IPS DF 6.9 (cell line): ENCODE measurements at regions not wholly inside any gene's neighbourhood (a gene's known extent, or its start where the extent isn't known, plus 50 kb on each side); places are given as distances from the start of the nearest gene placed in this dataset.
"Not testable (repeated sequence)": the region's sequence is repeated elsewhere in the genome, so short reads cannot be mapped to it uniquely, and the experiment has no call there.

Experiments used
- DNase-seq: peaks from one replicate; pipeline ENCODE4 v3.0.0-alpha.2; 2013; ENCODE audit warnings: low read depth, low spot score
- H3K27ac ChIP-seq: one replicate; pipeline ENCODE4 v1.5.1; 2013; ENCODE audit warnings: low read length, control low read depth
- H3K27me3 ChIP-seq: 2 replicates; pipeline ENCODE4 v1.6.1; 2013; ENCODE audit warnings: mild to moderate bottlenecking, low read length; ENCODE audit not compliant: control insufficient read depth, insufficient read depth
- H3K36me3 ChIP-seq: 2 replicates; pipeline ENCODE4 v1.6.1; 2013; ENCODE audit warnings: low read length; ENCODE audit not compliant: control insufficient read depth, insufficient read depth
- H3K4me1 ChIP-seq: 2 replicates; pipeline ENCODE4 v1.6.1; 2013; ENCODE audit warnings: low read length; ENCODE audit not compliant: control insufficient read depth, insufficient read depth
- H3K4me3 ChIP-seq: 2 replicates; pipeline ENCODE4 v1.5.1; 2013; ENCODE audit warnings: mild to moderate bottlenecking, low read length
- H3K9me3 ChIP-seq: 2 replicates; pipeline ENCODE4 v1.6.1; 2013; ENCODE audit warnings: low read length, inconsistent platforms; ENCODE audit not compliant: control insufficient read depth, insufficient read depth
- whole genome bisulfite sequencing: extraction: QIAGEN DNeasy Blood & Tissue Kit; methylation state at CpG from one replicate; pipeline ENCODE4 v1.1.7; 2013; ENCODE audit warnings: mixed read lengths, missing lambda C conversion rate; ENCODE audit not compliant: insufficient read length, insufficient coverage; 5-methylcytosine and 5-hydroxymethylcytosine counted together

DNA sequence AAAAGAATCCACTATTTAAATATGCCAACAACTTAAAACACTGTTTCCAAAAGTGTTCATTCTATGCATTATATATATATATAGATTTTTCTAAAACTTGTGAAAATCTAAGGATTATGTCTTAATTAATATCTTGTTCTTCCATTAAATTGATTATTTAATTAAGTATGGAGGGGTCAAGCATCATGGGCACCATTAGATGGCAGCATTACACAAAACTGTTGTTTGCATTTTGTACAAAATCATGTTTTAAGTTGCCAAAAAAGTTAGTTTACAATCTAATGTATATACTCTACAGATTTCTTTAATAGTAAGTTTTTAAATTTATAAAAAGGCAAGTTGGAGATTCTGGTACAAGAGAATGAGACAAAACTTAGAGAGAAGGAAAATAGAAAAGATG, 213.2 kb upstream of the EDNRB start:
- H3K36me3 ChIP-seq = no peaks in the 10 kb centered on the region
- no peaks in the 10 kb centered on the region for H3K9me3 ChIP-seq
- no peak for DNase-seq
- no peak overlapping the region for H3K4me3 ChIP-seq
- no peak overlapping the region for H3K27ac ChIP-seq
- H3K27me3 ChIP-seq = no peaks in the 10 kb centered on the region
- H3K4me1 ChIP-seq = no peaks in the 10 kb centered on the region

DNA sequence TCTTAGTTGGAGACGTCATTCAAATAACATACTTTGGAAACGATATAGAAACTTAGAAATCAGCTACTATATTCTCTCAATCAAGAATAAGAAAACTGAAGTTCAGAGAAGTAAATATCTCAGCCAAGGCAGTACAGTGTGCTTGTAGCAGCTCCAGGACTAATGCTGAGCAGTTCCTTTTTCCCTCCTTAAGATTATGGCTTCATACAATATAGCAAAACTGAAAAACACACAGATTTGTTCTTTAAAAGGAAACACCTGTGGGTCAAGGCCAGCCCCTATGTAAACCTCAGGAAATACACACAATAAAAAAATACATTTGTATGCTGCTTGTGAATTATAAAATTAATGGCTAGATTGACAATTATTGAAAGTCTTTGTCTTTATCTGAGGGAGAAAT, 212.7 kb upstream of the EDNRB start:
- H3K4me1 ChIP-seq = no peaks in the 10 kb centered on the region
- no peaks in the 10 kb centered on the region for H3K36me3 ChIP-seq
- H3K4me3 ChIP-seq = no peak overlapping the region
- H3K27me3 ChIP-seq = no peaks in the 10 kb centered on the region
- WGBS = no CpG with 5 or more reads among the region's 2 CpGs
- no peak overlapping the region for H3K27ac ChIP-seq
- no peak for DNase-seq
- H3K9me3 ChIP-seq = no peaks in the 10 kb centered on the region

GRCh38 chr13:78129823-78130222, 211.2 kb upstream of the EDNRB start:
- no peak overlapping the region for H3K4me3 ChIP-seq
- H3K27me3 ChIP-seq = no peaks in the 10 kb centered on the region
- H3K27ac ChIP-seq = no peak overlapping the region
- H3K4me1 ChIP-seq = no peaks in the 10 kb centered on the region
- H3K9me3 ChIP-seq = no peaks in the 10 kb centered on the region
- DNase-seq = no peak
- no peaks in the 10 kb centered on the region for H3K36me3 ChIP-seq
- no CpG with 5 or more reads among the region's 2 CpGs for WGBS

GRCh38 chr13:78129359-78129758, 210.7 kb upstream of the EDNRB start:
- DNase-seq = no peak
- Histone ChIP-seq H3K36me3 (no peaks in the 10 kb centered on the region), H3K4me3 (no peak overlapping the region), H3K4me1 (no peaks in the 10 kb centered on the region), H3K27me3 (no peaks in the 10 kb centered on the region), H3K9me3 (no peaks in the 10 kb centered on the region), H3K27ac (no peak overlapping the region)

- no peak overlapping the region for H3K4me3 ChIP-seq
- H3K36me3 ChIP-seq = no peaks in the 10 kb centered on the region
- no peaks in the 10 kb centered on the region for H3K27me3 ChIP-seq
- DNase-seq = peak; percentile 35
- H3K9me3 ChIP-seq = no peaks in the 10 kb centered on the region
- no CpG with 5 or more reads among the region's 13 CpGs for WGBS
- H3K4me1 ChIP-seq = no peaks in the 10 kb centered on the region
- no peak overlapping the region for H3K27ac ChIP-seq
These were observed 203.1 kb upstream of the EDNRB start for GRCh38 chr13:78121459-78122348.

DNA sequence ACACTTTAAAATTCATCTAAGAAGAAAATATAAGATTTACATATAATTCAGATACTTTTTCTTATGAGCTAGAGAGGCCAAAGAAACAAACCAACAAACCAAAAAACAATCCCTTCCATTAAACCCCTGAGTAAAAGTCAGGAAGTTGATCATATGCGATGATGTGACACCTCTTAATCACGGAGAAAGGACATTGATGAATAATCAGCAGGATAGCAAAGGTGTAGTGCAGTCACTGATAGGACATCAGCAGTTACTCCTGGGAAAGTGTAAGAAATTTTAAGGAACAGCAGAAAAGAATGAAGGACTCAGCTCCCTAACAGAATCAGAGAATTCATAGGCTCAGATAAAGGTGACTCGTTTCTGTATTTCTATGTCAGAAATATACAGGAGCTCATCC, 202.4 kb upstream of the EDNRB start:
- H3K27ac ChIP-seq = no peak overlapping the region
- no peak for DNase-seq
- H3K4me3 ChIP-seq = no peak overlapping the region
- WGBS = no CpG with 5 or more reads among the region's 3 CpGs
- H3K9me3 ChIP-seq = no peaks in the 10 kb centered on the region
- no peaks in the 10 kb centered on the region for H3K27me3 ChIP-seq
- H3K36me3 ChIP-seq = no peaks in the 10 kb centered on the region
- H3K4me1 ChIP-seq = no peaks in the 10 kb centered on the region

GRCh38 chr13:78120144-78120543, 201.5 kb upstream of the EDNRB start:
- H3K36me3 ChIP-seq, DNase-seq, H3K9me3 ChIP-seq, H3K4me3 ChIP-seq, H3K4me1 ChIP-seq, H3K27ac ChIP-seq, H3K27me3 ChIP-seq: not testable (repeated sequence)
- WGBS = no CpG with 5 or more reads among the region's 1 CpG

- DNase-seq, H3K9me3 ChIP-seq, H3K27me3 ChIP-seq, H3K4me1 ChIP-seq, H3K36me3 ChIP-seq, H3K4me3 ChIP-seq, H3K27ac ChIP-seq: not testable (repeated sequence)
- WGBS = no CpG with 5 or more reads among the region's 2 CpGs
These were observed 198.4 kb upstream of the EDNRB start for GRCh38 chr13:78117070-78117469.

GRCh38 chr13:78105656-78106055, 187.0 kb upstream of the EDNRB start:
- H3K4me3 ChIP-seq = no peak overlapping the region
- H3K9me3 ChIP-seq = no peaks in the 10 kb centered on the region
- no peaks in the 10 kb centered on the region for H3K36me3 ChIP-seq
- H3K4me1 ChIP-seq = no peaks in the 10 kb centered on the region
- H3K27ac ChIP-seq = no peak overlapping the region
- DNase-seq = no peak
- no peaks in the 10 kb centered on the region for H3K27me3 ChIP-seq

DNA sequence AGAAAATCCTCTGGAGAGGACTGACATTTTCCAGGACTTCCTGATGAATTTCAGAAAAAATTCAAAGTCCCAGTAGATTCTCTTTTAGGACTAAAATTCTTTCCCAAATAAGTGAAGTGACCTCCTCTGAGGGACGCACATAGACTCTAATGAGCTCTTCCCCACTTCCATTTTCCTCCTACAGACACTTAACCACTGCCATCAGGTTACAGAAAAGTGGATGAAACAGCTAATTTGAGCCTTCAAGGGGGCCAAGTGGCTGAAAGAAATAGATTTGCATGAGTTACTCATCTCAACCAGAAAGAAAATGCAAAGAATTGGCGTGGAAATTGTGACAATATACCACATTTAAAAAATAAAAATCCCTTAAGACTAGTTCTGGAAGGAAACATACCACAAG, 185.3 kb upstream of the EDNRB start:
- Histone ChIP-seq H3K27me3 (no peaks in the 10 kb centered on the region), H3K9me3 (no peaks in the 10 kb centered on the region), H3K36me3 (no peaks in the 10 kb centered on the region), H3K4me3 (no peak overlapping the region), H3K27ac (no peak overlapping the region), H3K4me1 (no peaks in the 10 kb centered on the region)
- no peak for DNase-seq
- WGBS = no CpG with 5 or more reads among the region's 2 CpGs

- no peak for DNase-seq
- WGBS = no CpG with 5 or more reads among the region's 2 CpGs
- H3K27me3 ChIP-seq = no peaks in the 10 kb centered on the region
- H3K27ac ChIP-seq = no peak overlapping the region
- H3K9me3 ChIP-seq = no peaks in the 10 kb centered on the region
- no peaks in the 10 kb centered on the region for H3K36me3 ChIP-seq
- no peak overlapping the region for H3K4me3 ChIP-seq
- H3K4me1 ChIP-seq = no peaks in the 10 kb centered on the region
These were observed 184.1 kb upstream of the EDNRB start for GRCh38 chr13:78102741-78103140.
